Right cardiac atrium (tissue), 5 donors: ENCODE measurements at regions not wholly inside any gene's neighbourhood (a gene's known extent, or its start where the extent isn't known, plus 50 kb on each side); places are given as distances from the start of the nearest gene placed in this dataset.

Experiments used
- ATAC-seq, 2 donors: fragments of 200-7000 bp; cut with Tn5 transposase; one replicate each; pipeline versions ENCODE4 v1.8.0 to v1.9.1; 2020; ENCODE audit warnings: moderate library complexity in 2 of 2, mild to moderate bottlenecking in 1 of 2
- DNase-seq, 3 donors: peaks; one replicate each; pipeline ENCODE4 v3.0.0-alpha.2; 2020
- H3K27ac ChIP-seq: one replicate; pipeline ENCODE4 v1.5.1; 2013; ENCODE audit warnings: mild to moderate bottlenecking, low read length, control low read depth, moderate library complexity
- H3K27me3 ChIP-seq: one replicate; pipeline ENCODE4 v1.6.1; 2013; ENCODE audit not compliant: control insufficient read depth, insufficient read depth
- H3K4me1 ChIP-seq: one replicate; pipeline ENCODE4 v1.6.1; 2013; ENCODE audit warnings: low read length; ENCODE audit not compliant: control insufficient read depth, insufficient read depth
- H3K4me3 ChIP-seq: one replicate; pipeline ENCODE4 v1.5.1; 2013; ENCODE audit warnings: low read length, control low read depth
- H3K9me3 ChIP-seq: one replicate; pipeline ENCODE4 v1.6.1; 2013; ENCODE audit warnings: low read length; ENCODE audit not compliant: control insufficient read depth
- WGBS: extraction: QIAGEN DNeasy Blood & Tissue Kit; methylation state at CpG from one replicate; pipeline ENCODE4 v1.1.7; 2013; 5-methylcytosine and 5-hydroxymethylcytosine counted together
- intact Hi-C, 4 donors: fragments of 100-400 bp; cut with DNase I; formaldehyde crosslinking; loops; one replicate each; pipeline versions ENCODE4 v1.11.0 to v1.14.0; 2022 to 2023
- donor health status: healthy with polysubstance abuse.
- donor health status: DM: no; HTN: yes; CAD: no.
- donor health status: DM: no; HTN: no; CAD: no.
- donor health status: DM: no; HTN: yes; CAD: no; lungs with severe emphysema.
- donor health status: DM: yes; HTN: yes; CAD: no.

GRCh38 chr19:31504221-31504620 lies 155.0 kb upstream of the TSHZ3 start:
- ATAC-seq (no peak), DNase-seq (no peak)

GRCh38 chr19:31505596-31505910 lies 156.3 kb upstream of the TSHZ3 start:
- Histone ChIP-seq H3K4me3 (no peak overlapping the region), H3K27me3 (no peaks in the 10 kb centered on the region), H3K4me1 (no peaks in the 10 kb centered on the region), H3K9me3 (no peaks in the 10 kb centered on the region), H3K27ac (no peak overlapping the region)
- intact Hi-C loops = no loop called here
- ATAC-seq = no peak
- DNase-seq = no peak
- WGBS = 84% methylated on average over 6 of the region's 6 CpGs

More at GRCh38 chr19:31504221-31504620, 155.0 kb upstream of the TSHZ3 start:
- Histone ChIP-seq H3K9me3 (no peaks in the 10 kb centered on the region), H3K27ac (no peak overlapping the region), H3K4me1 (no peaks in the 10 kb centered on the region), H3K4me3 (no peak overlapping the region), H3K27me3 (no peaks in the 10 kb centered on the region)
- WGBS = 72% methylated on average over 2 of the region's 2 CpGs
- intact Hi-C loops = no loop called here

GRCh38 chr19:31506102-31506501 lies 156.9 kb upstream of the TSHZ3 start:
- intact Hi-C loops = no loop called here
- Histone ChIP-seq H3K27ac (no peak overlapping the region), H3K27me3 (no peaks in the 10 kb centered on the region), H3K9me3 (no peaks in the 10 kb centered on the region), H3K4me3 (no peak overlapping the region), H3K4me1 (no peaks in the 10 kb centered on the region)
- DNase-seq (no peak), ATAC-seq (no peak)
- 80% methylated on average over 8 of the region's 8 CpGs for WGBS

GRCh38 chr19:31510635-31511034 lies 161.4 kb upstream of the TSHZ3 start:
- intact Hi-C loops = no loop called here
- Histone ChIP-seq H3K27me3 (no peaks in the 10 kb centered on the region), H3K4me3 (no peak overlapping the region), H3K9me3 (no peaks in the 10 kb centered on the region), H3K4me1 (no peaks in the 10 kb centered on the region), H3K27ac (no peak overlapping the region)
- DNase-seq (no peak), ATAC-seq (no peak)
- WGBS = 80% methylated on average over 10 of the region's 10 CpGs

- Histone ChIP-seq H3K27me3 (no peaks in the 10 kb centered on the region), H3K27ac (no peak overlapping the region), H3K9me3 (no peaks in the 10 kb centered on the region), H3K4me1 (no peaks in the 10 kb centered on the region), H3K4me3 (no peak overlapping the region)
- WGBS = 86% methylated on average over 3 of the region's 3 CpGs
- intact Hi-C loops = no loop called here
- DNase-seq = no peak
- ATAC-seq = no peak
These were observed 161.9 kb upstream of the TSHZ3 start for GRCh38 chr19:31511098-31511497.

GRCh38 chr19:31511696-31512095 lies 162.5 kb upstream of the TSHZ3 start:
- Histone ChIP-seq H3K9me3 (no peaks in the 10 kb centered on the region), H3K4me3 (no peak overlapping the region), H3K27ac (no peak overlapping the region), H3K27me3 (no peaks in the 10 kb centered on the region), H3K4me1 (no peaks in the 10 kb centered on the region)
- ATAC-seq (no peak), DNase-seq (no peak)
- intact Hi-C loops = no loop called here
- WGBS = 83% methylated on average over 5 of the region's 5 CpGs

- no peak for DNase-seq
- no peak overlapping the region for H3K4me3 ChIP-seq
- no peaks in the 10 kb centered on the region for H3K9me3 ChIP-seq
- no peak for ATAC-seq
- intact Hi-C loops = no loop called here
- H3K4me1 ChIP-seq = no peaks in the 10 kb centered on the region
- 71% methylated on average over 10 of the region's 10 CpGs for WGBS
- no peaks in the 10 kb centered on the region for H3K27me3 ChIP-seq
- H3K27ac ChIP-seq = no peak overlapping the region
These were observed 163.1 kb upstream of the TSHZ3 start for GRCh38 chr19:31512181-31512970.

- intact Hi-C loops = no loop called here
- Histone ChIP-seq H3K4me1 (no peaks in the 10 kb centered on the region), H3K27me3 (no peaks in the 10 kb centered on the region), H3K9me3 (no peaks in the 10 kb centered on the region), H3K27ac (no peak overlapping the region), H3K4me3 (no peak overlapping the region)
- no peak for DNase-seq
- no peak for ATAC-seq
- WGBS = 84% methylated on average over 13 of the region's 13 CpGs
These were observed 164.6 kb upstream of the TSHZ3 start for GRCh38 chr19:31513841-31514240.

- H3K4me1 ChIP-seq = no peaks in the 10 kb centered on the region
- DNase-seq (no peak), ATAC-seq (no peak)
- intact Hi-C loops = no loop called here
- H3K9me3 ChIP-seq = peaks cover 2% of the 10 kb centered on the region
- WGBS = 84% methylated on average over 18 of the region's 18 CpGs
- H3K27ac ChIP-seq = no peak overlapping the region
- no peaks in the 10 kb centered on the region for H3K27me3 ChIP-seq
- H3K4me3 ChIP-seq = no peak overlapping the region
These were observed 166.7 kb upstream of the TSHZ3 start for GRCh38 chr19:31515931-31516330.

GRCh38 chr19:31516756-31517155 lies 167.5 kb upstream of the TSHZ3 start:
- WGBS = 61% methylated on average over 9 of the region's 9 CpGs
- ATAC-seq (no peak), DNase-seq (no peak)
- no peak overlapping the region for H3K4me3 ChIP-seq
- intact Hi-C loops = no loop called here
- H3K27me3 ChIP-seq = no peaks in the 10 kb centered on the region
- H3K9me3 ChIP-seq = peaks cover 2% of the 10 kb centered on the region
- no peak overlapping the region for H3K27ac ChIP-seq
- H3K4me1 ChIP-seq = no peaks in the 10 kb centered on the region

GRCh38 chr19:31517224-31518180 lies 168.3 kb upstream of the TSHZ3 start:
- intact Hi-C loops = no loop called here
- ATAC-seq = no peak
- Histone ChIP-seq H3K9me3 (peaks cover 2% of the 10 kb centered on the region), H3K27me3 (no peaks in the 10 kb centered on the region), H3K4me1 (no peaks in the 10 kb centered on the region), H3K4me3 (no peak overlapping the region), H3K27ac (no peak overlapping the region)
- 86% methylated on average over 33 of the region's 33 CpGs for WGBS
- DNase-seq = no peak
